HG02884 (cell line): ENCODE measurements at regions not wholly inside any gene's neighbourhood (a gene's known extent, or its start where the extent isn't known, plus 50 kb on each side); places are given as distances from the start of the nearest gene placed in this dataset.
"Not testable (repeated sequence)": the region's sequence is repeated elsewhere in the genome, so short reads cannot be mapped to it uniquely, and the experiment has no call there.

Experiments
- ATAC-seq: cut with Tn5 transposase; IDR thresholded peaks from one replicate; pipeline ENCODE4 v1.9.1; 2021; ENCODE audit warnings: mild to moderate bottlenecking, moderate library complexity; ENCODE audit not compliant: unreplicated experiment

- no peak for ATAC-seq
These were observed 50.2 kb upstream of the FAM174B start for GRCh38 chr15:92705764-92706163.

- ATAC-seq = no peak
These were observed 50.6 kb upstream of the FAM174B start for GRCh38 chr15:92706201-92706600.

DNA sequence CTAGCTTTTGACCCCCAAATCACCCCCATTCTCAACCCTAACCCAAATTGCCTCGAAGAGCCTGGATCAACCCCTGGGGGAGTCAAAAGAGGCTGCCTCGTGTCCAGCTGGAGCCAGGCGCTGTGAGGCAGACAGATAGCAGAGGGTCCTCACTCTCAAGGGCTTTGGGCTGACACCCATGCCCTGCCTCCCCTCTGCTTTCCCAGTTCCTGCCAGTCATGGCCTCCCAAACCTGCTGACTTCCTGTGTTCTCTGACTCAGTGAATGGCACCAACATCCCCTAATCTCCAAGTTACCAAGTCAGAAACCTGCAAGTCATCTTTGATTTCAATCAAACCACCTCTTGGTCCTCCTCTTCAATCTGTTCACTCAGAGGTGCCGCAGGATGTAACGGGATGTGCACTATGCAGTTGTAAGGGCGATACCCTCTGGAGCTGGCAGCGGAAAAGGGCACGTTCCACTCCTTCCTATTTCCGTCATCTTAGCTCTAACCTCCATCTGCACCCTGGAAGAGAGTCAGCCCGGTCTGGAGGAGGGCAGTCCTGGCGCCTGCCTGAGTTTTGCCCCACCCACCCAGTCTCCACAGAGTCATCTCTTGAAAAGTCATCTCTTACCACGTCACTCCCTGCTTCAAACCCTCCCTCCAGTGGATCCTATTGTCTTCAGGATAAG lies 52.4 kb upstream of the FAM174B start:
- ATAC-seq = no peak

DNA sequence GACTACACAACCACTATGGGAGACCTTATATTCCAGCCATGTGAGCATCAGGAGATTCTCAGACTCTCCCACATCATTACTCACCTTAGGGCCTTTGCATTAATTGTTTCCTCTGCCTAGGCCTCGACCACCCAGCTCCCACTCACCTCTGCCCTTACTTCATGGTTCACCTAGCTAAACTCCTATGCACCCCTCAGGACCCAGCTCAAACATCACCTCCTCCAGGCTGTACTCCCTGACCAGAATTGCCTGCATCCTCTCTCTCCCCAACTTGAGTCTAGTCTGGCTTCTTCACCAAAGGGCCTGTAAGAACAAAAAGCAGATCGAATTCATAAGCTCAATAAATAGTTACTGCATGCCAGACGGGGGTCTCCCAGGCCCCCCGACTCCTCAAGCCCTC lies 53.1 kb upstream of the FAM174B start:
- ATAC-seq = no peak

- ATAC-seq = no peak
These were observed 53.7 kb upstream of the FAM174B start for GRCh38 chr15:92709110-92709790.

DNA sequence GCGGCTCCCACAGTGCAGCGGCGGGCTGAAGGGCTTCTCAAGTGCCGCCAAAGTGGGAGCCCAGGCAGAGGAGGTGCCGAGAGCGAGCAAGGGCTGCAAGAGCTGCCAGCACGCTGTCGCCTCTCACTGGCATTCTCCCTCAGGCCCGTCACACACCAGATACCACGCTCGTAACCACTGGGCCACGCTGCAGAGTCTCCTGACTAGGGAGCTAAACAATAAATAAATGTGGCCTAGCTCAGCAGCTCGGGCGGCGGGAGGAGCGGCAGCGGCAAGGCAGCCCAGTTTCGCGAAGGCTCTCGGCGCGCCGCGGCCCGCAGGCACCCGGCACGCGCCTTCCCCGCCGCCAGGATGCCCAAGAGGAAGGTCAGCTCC lies 55.9 kb upstream of the FAM174B start:
- ATAC-seq = no peak

GRCh38 chr15:92714077-92714476 lies 58.5 kb upstream of the FAM174B start:
- peak; percentile 9 for ATAC-seq

DNA sequence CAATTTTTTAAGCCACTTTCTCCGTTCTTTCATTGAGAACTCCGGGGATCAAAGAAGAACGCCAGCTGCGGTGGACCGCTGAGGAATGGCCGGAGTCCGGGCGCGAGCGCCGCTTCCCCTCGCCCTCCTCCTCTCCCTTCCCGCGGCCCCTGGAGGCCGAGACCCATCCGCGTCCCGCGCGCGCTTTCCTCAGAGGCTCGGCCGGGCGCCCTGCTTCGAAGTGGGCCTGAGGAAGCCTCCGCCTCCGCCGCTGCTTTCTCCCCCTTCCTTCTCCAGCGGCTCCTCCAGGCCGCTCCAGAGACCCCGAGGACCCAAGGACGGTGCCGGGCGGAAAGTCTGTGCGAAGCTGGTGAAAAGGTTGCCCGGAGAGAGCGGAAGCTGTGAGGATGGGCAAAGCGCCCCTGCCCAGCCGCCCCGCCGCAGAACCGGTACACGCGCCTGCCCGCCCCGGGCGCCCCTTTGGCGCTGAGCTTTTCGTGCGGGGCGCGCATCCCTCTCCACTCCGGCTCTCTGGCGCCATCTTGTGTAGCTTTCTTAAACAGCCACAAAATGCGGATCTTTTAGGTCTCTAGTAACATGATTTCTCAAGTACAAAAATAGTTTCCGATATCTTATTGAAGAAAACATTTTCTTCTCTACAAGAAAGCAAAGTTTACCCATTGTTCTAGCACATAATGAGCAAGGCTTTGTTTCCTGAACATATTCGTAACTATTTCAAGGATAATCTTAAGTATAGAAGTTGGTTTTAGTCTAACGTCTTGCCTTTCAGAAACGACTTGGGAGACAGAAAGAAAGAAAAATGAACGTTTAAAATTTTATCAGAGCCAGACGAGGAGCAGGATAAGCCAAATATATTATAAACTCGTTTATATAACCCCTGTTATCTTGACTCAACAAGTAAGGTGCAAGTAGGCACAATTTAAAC lies 59.2 kb upstream of the FAM174B start:
- ATAC-seq = peak; percentile 85

DNA sequence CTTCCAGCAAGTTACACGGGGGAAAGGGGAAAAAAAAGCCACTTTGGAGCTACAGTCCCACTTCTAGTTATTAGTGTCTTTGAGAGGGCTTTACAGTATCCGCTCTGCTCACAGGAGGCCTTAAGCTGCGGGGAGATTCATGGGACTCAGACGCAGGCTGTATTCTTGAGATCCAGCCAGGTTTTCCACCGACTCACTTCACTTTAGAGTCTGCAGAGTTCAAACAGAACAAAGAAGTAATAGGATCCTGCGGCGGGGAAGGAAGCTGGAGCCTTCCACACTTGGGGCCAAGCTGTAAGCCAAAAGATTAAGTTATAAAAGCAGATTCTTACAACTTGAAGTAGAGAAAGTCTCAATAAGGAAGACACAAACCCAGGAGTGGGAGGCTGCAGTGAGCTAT lies 60.2 kb upstream of the FAM174B start:
- no peak for ATAC-seq

- ATAC-seq = no peak
These were observed 63.4 kb upstream of the FAM174B start for GRCh38 chr15:92719021-92719420.

GRCh38 chr15:92724144-92724543 lies 68.6 kb upstream of the FAM174B start:
- no peak for ATAC-seq

GRCh38 chr15:92725171-92725570 lies 69.6 kb upstream of the FAM174B start:
- no peak for ATAC-seq

DNA sequence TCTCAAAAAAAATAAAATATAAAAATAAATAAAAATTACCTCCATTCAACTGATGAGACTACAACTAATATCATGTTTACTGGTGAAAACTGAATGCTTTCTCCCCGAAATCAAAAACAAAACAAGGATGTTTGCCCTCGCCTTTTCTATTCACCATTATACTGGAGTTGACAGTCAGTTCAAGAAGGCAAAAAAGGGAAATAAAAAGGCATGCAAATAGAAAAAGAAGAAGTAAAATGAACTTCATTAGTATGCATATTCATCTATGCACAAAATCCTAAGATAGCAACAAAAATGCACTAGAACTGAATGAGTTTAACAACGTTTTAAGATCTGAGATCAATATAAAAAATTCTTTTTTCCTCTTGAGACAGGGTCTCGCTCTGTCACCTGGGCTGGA lies 72.7 kb upstream of the FAM174B start:
- ATAC-seq = no peak

DNA sequence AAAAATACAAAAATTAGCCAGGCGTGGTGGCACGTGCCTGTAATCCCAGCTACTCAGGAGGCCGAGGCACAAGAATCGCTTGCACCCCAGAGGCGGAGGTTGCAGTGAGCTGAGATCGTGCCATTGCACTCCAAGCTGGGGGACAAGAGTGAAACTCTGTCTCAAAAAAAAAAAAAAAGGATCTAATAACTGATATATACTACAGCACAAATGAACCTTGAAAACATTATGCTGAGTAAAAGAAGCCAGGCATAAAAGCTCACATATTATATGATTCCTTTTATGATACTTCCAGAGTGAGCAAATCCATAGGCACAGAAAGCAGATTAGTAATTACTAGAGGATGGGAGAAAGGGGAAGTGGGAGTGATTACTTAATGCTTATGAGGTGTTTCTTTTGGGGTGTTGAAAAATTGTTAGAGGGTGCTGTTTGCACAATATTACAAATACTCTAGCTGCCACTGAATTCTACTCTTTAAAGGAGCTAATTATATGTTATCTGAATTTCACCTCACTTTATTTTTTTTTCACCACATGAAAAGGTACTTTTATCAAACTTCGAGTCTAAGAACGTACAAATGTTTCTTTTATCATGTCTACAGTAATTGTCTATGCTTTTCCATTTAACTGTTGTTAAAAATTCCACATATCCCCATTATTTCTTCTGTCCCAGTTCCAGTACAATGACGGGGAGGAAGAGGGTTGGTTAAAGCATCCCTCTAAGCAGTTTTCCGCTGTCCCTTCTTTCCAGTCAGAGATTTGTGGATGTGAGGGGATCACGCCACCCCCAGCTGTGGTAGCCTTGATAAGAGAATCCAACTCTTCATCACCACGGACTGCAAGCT lies 77.7 kb upstream of the FAM174B start:
- no peak for ATAC-seq

DNA sequence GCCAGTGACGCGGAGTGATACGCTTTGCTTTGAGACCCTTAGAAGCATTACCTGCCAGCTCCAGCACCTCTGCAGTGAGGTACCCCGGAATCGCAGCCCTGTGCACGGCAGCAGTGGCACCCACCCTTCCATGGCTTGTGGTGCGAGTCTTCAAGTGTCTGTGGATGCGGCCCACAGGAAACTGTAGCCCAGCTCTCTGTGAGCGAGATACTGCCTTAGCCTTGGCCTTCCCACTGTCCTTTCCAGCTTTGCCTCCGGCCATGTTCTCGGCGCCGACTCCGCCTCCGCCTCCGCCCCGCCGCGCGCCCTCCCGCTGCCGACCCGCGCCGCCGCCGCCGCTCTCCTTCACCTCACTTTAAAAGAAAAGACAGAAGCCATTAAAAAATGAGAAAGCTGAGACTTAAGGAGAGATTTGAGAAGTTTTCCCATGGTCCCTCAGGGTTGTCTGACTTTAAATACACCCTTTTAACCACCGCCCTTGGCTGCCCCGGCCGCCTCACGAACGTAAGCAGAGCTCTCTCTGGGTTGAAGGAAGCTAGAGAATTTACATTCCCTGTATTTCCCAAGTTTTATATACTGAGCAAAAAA lies 78.5 kb upstream of the FAM174B start:
- ATAC-seq = no peak

DNA sequence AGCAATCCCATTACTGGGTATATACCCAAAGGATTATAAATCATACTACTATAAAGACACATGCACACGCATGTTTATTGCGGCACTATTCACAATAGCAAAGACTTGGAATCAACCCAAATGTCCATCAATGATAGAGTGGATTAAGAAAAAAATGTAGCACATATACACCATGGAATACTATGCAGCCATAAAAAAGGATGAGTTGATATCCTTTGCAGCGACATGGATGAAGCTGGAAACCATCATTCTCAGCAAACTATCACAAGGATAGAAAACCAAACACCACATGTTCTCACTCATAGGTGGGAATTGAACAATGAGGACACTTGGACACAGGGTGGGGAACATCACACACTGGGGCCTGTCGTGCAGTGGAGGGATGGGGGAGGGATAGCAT lies 83.7 kb upstream of the FAM174B start:
- not testable (repeated sequence) for ATAC-seq

- ATAC-seq = no peak
These were observed 90.3 kb upstream of the FAM174B start for GRCh38 chr15:92745845-92746271.

GRCh38 chr15:92747047-92747446 lies 91.5 kb upstream of the FAM174B start:
- ATAC-seq = no peak

GRCh38 chr15:92749216-92749615 lies 93.6 kb upstream of the FAM174B start:
- no peak for ATAC-seq

DNA sequence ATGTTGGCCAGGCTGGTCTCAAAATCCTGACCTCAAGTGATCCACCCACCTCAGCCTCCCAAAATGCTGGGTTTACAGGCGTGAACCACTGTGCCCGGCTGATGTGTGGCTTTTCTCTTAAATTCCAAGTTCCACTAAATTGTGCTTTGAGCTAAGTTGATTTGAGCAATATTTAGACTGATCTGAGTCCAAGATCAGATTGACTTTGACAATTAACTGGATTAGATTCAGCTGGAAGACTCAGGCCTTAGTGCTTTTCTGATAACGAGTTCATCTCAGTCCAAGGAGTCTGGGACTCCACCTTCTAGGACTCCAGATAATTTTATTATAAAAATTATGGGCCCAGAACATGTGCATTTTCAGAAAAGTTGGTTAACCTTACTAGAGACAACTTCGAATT lies 94.4 kb upstream of the FAM174B start:
- no peak for ATAC-seq
